OCI-LY7 (cell line): ENCODE measurements at regions not wholly inside any gene's neighbourhood (a gene's known extent, or its start where the extent isn't known, plus 50 kb on each side); places are given as distances from the start of the nearest gene placed in this dataset.

Source experiments
- BruUV-seq: library from RNA; stranded (reverse); fragments of 400-500 nt; replicated peaks from 2 replicates; lab custom pipeline; 2021; lab: Mats Ljungman, UMichigan
- CTCF ChIA-PET: fragments of 300-600 bp; sonication (Branson Sonifier 250); formaldehyde crosslinking; loops from one replicate; lab custom pipeline; 2022; ENCODE audit warnings: antibody characterized with exemption; ENCODE audit not compliant: unreplicated experiment; lab: Charles Lee
- POLR2A ChIA-PET: fragments of 300-600 bp; sonication (Branson Sonifier 250); formaldehyde crosslinking; loops from one replicate; lab custom pipeline; 2022; ENCODE audit warnings: antibody characterized with exemption; lab: Charles Lee
- DNase-seq: peaks from one replicate; pipeline ENCODE4 v3.0.0-alpha.2; 2015; ENCODE audit warnings: low spot score
- H2AFZ ChIP-seq: fragments of 200-600 bp; sonication (generic), shearing (Covaris generic); 2 replicates; pipeline ENCODE4 v1.6.1; 2014; ENCODE audit warnings: mild to moderate bottlenecking, antibody characterized with exemption, low read length, moderate library complexity
- H3K27ac ChIP-seq: fragments of 200-600 bp; sonication (generic); 2 replicates; pipeline ENCODE4 v1.5.1; 2014; ENCODE audit warnings: mixed run types, low read depth, mild to moderate bottlenecking, moderate library complexity, low read length, inconsistent platforms; ENCODE audit not compliant: poor library complexity, severe bottlenecking
- H3K36me3 ChIP-seq: fragments of 200-600 bp; sonication (generic); 2 replicates; pipeline ENCODE4 v1.6.1; 2014; ENCODE audit warnings: mild to moderate bottlenecking, antibody characterized with exemption, low read length, moderate library complexity, mixed read lengths; ENCODE audit not compliant: insufficient read depth
- H3K4me1 ChIP-seq: fragments of 200-600 bp; sonication (generic); 2 replicates; pipeline ENCODE4 v1.5.1; 2014; ENCODE audit warnings: mild to moderate bottlenecking, low read length; ENCODE audit not compliant: insufficient read depth, poor library complexity, severe bottlenecking
- H3K4me2 ChIP-seq: fragments of 200-600 bp; sonication (generic); 2 replicates; pipeline ENCODE4 v1.6.1; 2014; ENCODE audit warnings: mild to moderate bottlenecking, low read length
- H3K4me3 ChIP-seq: fragments of 200-600 bp; sonication (generic); 2 replicates; pipeline ENCODE4 v1.5.1; 2014; ENCODE audit warnings: mild to moderate bottlenecking, low read depth, low read length; ENCODE audit not compliant: poor library complexity, severe bottlenecking
- H3K79me2 ChIP-seq: fragments of 200-600 bp; sonication (generic); 2 replicates; pipeline ENCODE4 v1.6.1; 2016; ENCODE audit warnings: low read depth, mild to moderate bottlenecking, low read length, moderate library complexity, mixed read lengths; ENCODE audit not compliant: insufficient read depth
- H3K9me2 ChIP-seq: fragments of 200-600 bp; sonication (generic); 2 replicates; pipeline ENCODE4 v1.6.1; 2016; ENCODE audit warnings: mild to moderate bottlenecking, low read length, mixed read lengths; ENCODE audit not compliant: insufficient read depth
- H3K9me3 ChIP-seq: fragments of 200-600 bp; sonication (generic); 2 replicates; pipeline ENCODE4 v1.6.1; 2014; ENCODE audit warnings: mild to moderate bottlenecking, mixed run types, low read length, mixed read lengths
- H4K20me1 ChIP-seq: fragments of 200-600 bp; sonication (generic); 2 replicates; pipeline ENCODE4 v1.6.1; 2014; ENCODE audit warnings: mild to moderate bottlenecking, antibody characterized with exemption, low read length, moderate library complexity, mixed read lengths; ENCODE audit not compliant: insufficient read depth
- CTCF ChIP-seq: fragments of 200-600 bp; sonication (generic); conservative IDR thresholded peaks from 2 replicates; pipeline ENCODE4 v1.5.1; 2014; ENCODE audit warnings: mild to moderate bottlenecking, antibody characterized with exemption, low read length, moderate library complexity, mixed read lengths
- EZH2phosphoT487 ChIP-seq: fragments of 200-600 bp; sonication (generic); IDR thresholded peaks from 2 replicates; pipeline ENCODE4 v1.6.1; 2018; ENCODE audit warnings: low read depth, borderline replicate concordance, mild to moderate bottlenecking, mixed run types, antibody characterized with exemption, low read length, moderate library complexity, mixed read lengths
- intact Hi-C: fragments of 100-400 bp; cut with micrococcal nuclease; formaldehyde crosslinking; loops from one replicate; pipeline ENCODE4 v1.10.0; 2022; ENCODE audit not compliant: unreplicated experiment

GRCh38 chr11:101180481-101180880 is 50.9 kb upstream of the PGR start:
- BruUV-seq: no TSS peak
- no peak for DNase-seq
- H3K9me2 ChIP-seq: no peaks in the 10 kb centered on the region
- H3K9me3 ChIP-seq: no peaks in the 10 kb centered on the region
- H4K20me1 ChIP-seq: no peaks in the 10 kb centered on the region
- TF ChIP-seq EZH2phosphoT487 (no peak), CTCF (no peak)
- no peak overlapping the region for H3K27ac ChIP-seq
- ChIA-PET POLR2A (no interaction called here), CTCF (no interaction called here)
- no peak overlapping the region for H3K4me2 ChIP-seq
- intact Hi-C loops: no loop called here
- H2AFZ ChIP-seq: no peak overlapping the region
- no peaks in the 10 kb centered on the region for H3K79me2 ChIP-seq
- no peaks in the 10 kb centered on the region for H3K4me1 ChIP-seq
- H3K4me3 ChIP-seq: no peak overlapping the region
- H3K36me3 ChIP-seq: no peaks in the 10 kb centered on the region
